CD1c-positive myeloid dendritic cell (primary cell): ENCODE measurements at regions not wholly inside any gene's neighbourhood (a gene's known extent, or its start where the extent isn't known, plus 50 kb on each side); places are given as distances from the start of the nearest gene placed in this dataset.

Experiments used
- DNase-seq: peaks from one replicate; pipeline ENCODE4 v3.0.0-alpha.2; 2016; ENCODE audit errors: extremely low spot score

DNA sequence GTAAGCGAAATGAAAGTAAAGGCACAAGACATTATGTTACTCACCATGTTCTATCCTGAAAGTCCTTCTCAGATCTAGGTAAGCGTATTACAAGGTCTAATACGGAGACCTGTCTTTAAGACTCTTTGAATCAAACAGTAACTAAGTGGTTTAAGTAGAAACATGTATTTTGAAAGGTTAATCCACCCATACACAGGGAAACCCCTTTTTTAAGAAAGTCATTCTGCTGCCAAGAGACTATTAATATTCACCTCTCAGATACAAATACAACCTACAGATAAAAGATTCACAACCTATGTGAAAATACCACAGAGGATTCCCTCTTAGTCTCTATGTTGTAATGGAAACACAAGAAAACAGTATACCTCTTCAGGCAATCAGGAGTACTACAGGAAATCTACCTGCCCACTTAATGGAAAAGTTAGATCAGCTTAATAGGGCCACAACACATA lies 63.2 kb upstream of the TNIP3 start:
- DNase-seq = no peak

DNA sequence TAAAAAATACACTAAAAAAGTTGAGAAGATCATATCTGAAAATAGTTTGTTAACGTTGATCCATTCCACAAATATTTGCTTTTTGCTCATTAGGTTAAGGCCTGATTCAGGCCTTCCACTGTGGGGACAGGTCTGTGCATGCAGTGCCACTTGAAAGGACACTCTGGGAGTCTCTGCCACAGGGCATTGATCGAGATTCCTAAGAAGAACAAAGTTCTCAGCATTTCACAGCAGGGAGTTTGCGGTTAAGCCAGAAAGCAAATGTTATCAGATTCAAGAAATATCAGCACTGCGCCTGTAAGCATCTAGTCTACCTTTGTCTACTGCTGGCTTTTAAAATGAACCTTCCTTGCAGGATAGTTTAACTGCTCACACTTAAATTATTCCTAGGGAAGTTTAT lies 62.2 kb upstream of the TNIP3 start:
- no peak for DNase-seq

DNA sequence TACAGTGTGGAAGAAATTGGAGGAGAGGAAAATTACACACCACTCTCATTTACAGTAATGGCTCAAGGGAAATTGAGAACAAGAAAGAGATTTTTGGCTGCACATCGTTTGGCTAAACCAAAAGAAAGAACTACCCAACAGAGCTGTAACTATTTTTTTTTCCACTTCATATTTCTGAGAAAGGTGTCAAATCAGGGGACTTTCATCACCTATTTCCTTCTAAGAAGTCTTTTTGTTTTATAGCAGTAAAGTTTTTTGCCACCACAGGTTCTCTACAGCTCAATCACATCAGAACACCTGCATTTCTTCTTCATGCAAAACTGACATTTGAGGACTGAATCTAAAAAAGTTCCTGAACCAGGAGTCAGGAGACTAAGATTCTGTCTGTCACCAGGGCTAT lies 57.5 kb upstream of the TNIP3 start:
- no peak for DNase-seq

DNA sequence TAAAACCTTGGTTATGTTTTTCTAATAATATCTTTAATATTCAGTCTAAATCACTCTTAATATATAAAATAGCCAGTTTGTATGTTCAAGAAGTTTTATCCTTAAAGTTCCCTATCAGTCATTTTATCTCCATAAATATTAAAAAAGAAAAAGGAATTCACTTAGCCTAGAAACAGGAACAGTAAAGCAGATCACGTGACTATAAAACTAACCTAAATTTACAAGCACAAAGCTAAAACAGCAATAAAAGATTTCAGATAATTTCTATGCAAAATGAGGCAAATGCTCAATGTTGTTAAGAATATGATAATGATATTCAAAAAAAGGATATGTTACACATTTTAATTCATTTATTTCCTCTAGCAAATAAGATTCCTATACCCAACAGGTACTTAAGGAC lies 57.1 kb upstream of the TNIP3 start:
- no peak for DNase-seq

DNA sequence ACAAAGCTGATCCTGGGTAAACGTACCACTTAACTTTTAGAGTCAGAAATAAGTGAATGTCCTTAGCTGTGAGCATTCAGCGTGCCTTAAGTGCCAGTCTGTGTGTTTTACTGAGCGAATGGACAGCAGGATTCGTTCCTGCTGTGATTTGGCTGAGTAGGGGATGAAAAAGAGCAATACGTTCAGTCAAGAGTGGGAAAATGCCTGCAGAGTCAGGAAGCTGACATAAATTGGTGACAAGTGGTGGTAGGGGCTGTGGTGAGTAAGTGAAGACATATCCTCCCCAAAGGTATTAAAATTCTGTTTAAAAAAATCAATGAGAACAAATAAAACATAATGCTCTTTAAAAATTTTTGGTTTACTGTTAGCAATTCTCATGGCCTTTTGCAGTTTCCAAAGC lies 56.6 kb upstream of the TNIP3 start:
- no peak for DNase-seq

DNA sequence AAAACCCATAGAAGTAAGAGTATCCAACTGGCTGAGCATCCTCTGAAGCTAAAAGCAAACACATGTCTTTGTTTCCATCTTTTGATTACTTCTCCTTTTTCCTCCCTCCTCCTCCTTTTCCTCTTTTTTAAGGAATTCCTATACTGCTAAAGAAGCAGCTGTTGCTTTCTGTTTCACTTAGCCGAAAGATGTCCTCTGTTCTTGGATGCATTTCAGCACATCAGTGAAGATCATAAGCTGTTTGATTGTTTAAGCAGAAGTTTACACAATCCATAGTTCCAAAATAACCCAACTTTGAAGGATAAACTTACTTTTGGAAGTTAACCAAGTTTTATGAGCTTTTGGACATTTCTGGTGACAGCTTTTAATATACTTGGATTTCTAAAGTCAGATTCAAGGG lies 55.1 kb upstream of the TNIP3 start:
- no peak for DNase-seq

DNA sequence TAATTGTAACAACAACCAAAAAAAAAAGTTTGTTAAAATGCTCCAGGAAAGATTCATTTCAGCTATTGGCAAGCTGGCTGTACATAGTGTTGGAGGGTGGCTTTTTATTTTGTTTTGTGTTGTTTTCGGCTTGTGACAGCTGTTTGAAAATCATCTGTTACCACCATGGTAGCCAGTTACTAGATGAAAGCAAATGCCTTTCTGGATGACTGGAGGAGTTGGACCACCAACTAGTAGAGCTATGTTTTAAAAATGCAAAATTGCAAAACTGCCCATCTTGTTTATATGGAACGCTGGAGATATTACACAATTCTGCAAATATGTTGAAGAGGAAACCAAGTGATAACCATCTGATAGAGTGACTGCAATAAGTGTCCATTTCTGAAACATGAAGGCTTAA lies 53.2 kb upstream of the TNIP3 start:
- DNase-seq = no peak

DNA sequence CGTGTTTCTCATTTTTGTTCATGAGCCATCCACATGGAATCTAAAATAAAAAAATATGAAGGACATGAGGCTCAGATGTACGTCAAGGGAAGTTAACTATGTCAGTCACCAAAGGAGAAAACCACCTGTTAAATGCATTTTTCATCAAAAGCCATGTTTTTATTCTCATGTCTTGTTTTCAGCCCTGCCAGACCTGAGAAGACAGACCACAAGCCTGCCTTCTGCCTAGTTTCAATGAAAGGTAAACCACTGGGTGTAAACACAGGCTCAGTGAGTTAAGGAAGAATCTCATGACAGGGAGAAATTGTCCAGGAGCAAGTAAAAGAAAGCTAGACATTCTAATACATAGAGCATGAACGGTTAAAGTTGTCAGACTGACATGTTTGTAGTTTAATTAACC lies 52.3 kb upstream of the TNIP3 start:
- DNase-seq = no peak

DNA sequence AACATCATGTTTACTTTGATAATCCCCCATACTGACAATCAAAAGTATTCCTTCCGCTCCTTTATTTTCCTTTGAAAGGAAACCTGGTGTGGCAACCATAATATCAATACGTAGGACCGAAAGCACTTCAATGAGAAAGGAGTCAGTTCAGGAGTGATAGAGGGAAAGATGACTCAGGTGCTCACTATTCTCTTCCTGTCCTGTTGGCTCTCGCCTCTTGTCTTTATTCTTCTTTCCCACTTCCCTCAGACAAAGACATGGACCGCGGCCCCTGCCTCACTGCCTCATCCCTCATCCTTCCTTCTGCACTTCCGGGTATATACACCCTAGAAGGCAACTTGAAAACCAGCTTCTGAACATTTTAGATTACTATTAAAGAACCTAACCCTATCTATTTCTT lies 49.8 kb upstream of the TNIP3 start:
- DNase-seq = no peak
